GM12875 (cell line): ENCODE measurements at regions not wholly inside any gene's neighbourhood (a gene's known extent, or its start where the extent isn't known, plus 50 kb on each side); places are given as distances from the start of the nearest gene placed in this dataset.

Experiments
- H3K4me3 ChIP-seq: one replicate; pipeline ENCODE4 v1.5.1; 2011; ENCODE audit warnings: low read depth, low read length, control low read depth
- TF ChIP-seq, protein P1 (sequence below): IDR thresholded peaks from 2 replicates; pipeline ENCODE4 v1.5.1; 2011; ENCODE audit warnings: low read depth, mild to moderate bottlenecking, control low read depth, inconsistent platforms, low read length, moderate library complexity, borderline replicate concordance; ENCODE audit not compliant: insufficient read depth

DNA sequence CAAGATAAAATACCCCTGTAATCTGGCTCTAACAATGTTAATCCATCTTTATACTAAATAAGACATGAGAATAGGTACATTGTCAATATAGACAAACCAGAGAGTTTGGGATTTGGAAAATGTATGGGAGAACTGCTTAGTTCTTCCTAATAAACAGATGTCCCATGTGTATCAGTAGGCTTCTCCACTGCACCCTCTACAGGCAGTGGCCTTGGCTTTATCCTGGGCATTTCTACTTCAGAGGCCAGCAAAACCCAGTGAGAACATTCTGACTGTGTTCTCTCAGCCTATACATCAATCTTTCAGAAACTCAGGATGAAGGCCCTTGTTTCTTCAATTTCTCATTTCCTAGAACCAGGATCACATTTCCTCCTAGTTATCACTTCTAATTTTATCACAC, 1167.5 kb upstream of the ACVR2A start:
- TF ChIP-seq, protein P1, sequence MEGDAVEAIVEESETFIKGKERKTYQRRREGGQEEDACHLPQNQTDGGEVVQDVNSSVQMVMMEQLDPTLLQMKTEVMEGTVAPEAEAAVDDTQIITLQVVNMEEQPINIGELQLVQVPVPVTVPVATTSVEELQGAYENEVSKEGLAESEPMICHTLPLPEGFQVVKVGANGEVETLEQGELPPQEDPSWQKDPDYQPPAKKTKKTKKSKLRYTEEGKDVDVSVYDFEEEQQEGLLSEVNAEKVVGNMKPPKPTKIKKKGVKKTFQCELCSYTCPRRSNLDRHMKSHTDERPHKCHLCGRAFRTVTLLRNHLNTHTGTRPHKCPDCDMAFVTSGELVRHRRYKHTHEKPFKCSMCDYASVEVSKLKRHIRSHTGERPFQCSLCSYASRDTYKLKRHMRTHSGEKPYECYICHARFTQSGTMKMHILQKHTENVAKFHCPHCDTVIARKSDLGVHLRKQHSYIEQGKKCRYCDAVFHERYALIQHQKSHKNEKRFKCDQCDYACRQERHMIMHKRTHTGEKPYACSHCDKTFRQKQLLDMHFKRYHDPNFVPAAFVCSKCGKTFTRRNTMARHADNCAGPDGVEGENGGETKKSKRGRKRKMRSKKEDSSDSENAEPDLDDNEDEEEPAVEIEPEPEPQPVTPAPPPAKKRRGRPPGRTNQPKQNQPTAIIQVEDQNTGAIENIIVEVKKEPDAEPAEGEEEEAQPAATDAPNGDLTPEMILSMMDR = no peak
- H3K4me3 ChIP-seq = no peak overlapping the region

DNA sequence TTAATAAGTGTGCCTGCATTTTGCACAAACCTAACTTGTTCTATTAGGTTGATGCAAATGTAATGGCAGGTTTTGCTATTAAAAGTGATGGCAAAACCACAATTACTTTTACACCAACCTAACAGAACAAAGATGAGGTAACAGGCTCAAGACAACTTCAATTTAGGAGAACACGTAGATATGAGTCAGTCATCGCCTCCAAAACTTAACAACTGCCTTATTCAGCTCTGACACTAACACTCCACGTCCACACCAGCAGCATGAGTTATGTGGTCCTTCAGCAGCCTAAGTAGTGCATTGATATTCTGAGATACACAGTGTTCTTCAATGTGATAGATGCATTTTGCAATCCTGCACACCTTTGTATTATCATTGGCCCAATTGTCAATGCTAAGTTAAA, 1175.1 kb upstream of the ACVR2A start:
- TF ChIP-seq, protein P1 = no peak
- H3K4me3 ChIP-seq = no peak overlapping the region

DNA sequence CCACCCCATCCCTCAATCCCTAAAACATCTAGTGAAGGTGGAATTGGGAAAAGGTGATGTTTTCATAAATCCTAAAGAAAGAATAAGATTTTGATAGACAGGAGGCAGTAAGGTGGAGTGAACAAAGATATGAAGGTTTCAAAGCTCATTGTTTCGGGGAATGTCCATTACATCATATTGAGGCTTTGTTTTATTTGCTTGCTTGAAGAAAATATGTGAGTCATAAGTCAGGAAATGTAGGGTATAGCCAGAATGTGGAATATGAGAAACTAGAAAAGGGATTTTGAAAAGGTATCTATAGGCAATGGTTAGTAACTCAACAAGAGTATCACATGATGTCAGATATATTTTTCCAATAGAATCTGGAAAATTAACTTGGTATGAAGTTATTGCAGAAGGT, 1178.5 kb upstream of the ACVR2A start:
- no peak overlapping the region for H3K4me3 ChIP-seq
- TF ChIP-seq, protein P1 = no peak

DNA sequence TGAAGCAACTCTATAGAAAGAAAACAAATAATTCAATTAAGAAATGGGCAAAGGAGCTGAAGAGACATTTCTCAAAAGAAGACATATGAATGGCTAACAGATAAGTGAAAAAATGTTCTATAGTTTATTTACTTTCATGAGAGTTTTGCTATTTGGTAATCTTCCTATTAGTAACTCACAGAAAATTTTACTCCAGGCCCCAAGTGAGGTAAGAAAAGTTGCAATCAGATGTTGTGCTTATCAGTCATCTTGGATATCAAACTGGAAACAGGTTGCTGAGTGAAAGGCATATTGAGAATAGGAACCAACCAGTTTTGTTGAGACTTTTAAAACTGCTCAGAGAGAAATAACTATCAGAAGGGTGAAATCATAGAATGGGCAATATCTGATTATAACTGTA, 1179.0 kb upstream of the ACVR2A start:
- TF ChIP-seq, protein P1 = no peak
- no peak overlapping the region for H3K4me3 ChIP-seq

DNA sequence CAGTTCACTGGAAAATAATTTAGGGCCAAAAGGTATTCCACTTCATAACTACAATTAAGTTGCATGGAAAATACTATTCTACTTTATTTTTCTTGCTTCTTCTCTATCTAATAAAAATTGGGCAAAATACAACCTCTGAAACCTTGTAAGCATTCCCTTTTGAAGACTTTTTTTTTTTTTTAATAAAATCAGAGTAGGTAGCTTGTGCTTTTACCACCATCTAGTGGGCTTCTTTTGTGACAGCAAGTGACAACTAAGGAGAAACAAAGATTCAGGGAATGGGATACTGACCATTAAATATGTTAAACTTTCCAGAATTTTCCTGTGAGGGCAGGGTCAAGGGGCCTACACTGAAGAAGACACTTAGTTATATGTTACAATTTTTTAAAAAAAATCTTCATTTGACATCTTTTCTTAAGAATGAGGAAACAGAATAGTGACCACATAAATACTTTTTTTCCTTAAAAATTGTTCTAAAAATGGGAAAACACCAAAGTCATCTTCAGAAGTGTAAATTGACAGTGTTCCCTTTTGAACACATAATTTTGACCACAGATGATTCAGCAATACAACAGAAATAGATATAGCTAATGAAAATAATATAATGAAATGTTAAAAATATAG, 1183.2 kb upstream of the ACVR2A start:
- TF ChIP-seq, protein P1 = peak; percentile 14; the same call in 1 of the 2 replicates
- no peak overlapping the region for H3K4me3 ChIP-seq

DNA sequence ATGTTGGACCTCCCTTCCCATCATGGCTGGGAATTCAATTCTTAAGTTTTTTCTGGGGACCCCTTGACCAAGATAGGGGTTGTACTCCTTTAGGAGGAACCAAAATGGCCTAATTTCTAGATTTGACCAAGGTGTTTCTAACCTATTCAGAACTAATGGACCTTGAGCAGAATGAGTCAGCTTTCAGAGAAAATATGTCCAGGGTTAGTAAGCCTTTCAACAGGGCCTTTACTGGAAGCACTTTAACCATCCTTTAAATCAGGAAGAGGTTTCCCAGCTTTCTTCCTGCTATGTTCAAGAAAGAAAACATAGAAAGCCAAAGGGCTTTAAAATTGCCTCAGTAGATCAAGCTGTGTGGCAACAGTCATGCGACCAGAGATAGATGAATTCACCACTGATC, 1184.9 kb upstream of the ACVR2A start:
- TF ChIP-seq, protein P1 = no peak
- no peak overlapping the region for H3K4me3 ChIP-seq

DNA sequence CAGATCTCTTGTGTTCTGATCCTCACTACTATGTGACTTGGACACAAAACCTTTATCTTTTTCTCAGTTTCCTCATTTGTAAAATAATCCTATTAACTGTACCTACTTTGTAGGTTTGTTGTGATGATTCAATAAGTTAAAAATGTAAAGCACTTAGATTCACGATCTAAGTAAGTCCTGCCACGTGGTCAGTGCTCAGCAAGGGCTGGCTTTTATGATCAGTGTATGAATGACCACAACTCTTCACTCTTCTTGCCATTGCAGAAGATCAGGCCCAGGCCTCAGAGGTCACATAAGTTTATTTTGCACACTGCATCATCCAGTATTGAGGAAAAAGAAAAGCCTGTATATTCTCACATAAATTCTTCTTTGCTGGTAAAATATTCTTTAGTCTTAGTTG, 1192.5 kb upstream of the ACVR2A start:
- TF ChIP-seq, protein P1 = no peak
- no peak overlapping the region for H3K4me3 ChIP-seq
